ENCODE measurements at regions not wholly inside any gene's neighbourhood (a gene's known extent, or its start where the extent isn't known, plus 50 kb on each side); places are given as distances from the start of the nearest gene placed in this dataset.

DNA sequence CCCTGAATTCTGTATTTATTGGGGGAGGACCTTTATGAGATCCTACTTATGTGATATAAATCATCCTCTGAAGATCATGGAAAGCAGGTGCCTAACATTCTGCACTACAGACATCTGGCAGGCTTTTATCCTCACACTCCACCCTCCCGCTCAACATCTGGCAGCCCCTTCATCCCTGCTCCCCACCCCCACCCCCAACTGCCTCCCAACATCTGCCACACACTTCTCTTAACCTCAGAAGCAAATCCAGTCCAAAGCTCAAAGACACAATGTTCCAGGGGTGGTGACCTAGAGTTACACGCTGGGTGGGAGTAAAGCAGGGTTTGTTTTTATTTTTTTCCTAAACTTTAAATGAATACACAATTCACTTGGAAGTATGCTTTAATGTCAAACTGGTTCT, 184.5 kb upstream of the ATP11B start:
- TF ChIP-seq, protein P1, sequence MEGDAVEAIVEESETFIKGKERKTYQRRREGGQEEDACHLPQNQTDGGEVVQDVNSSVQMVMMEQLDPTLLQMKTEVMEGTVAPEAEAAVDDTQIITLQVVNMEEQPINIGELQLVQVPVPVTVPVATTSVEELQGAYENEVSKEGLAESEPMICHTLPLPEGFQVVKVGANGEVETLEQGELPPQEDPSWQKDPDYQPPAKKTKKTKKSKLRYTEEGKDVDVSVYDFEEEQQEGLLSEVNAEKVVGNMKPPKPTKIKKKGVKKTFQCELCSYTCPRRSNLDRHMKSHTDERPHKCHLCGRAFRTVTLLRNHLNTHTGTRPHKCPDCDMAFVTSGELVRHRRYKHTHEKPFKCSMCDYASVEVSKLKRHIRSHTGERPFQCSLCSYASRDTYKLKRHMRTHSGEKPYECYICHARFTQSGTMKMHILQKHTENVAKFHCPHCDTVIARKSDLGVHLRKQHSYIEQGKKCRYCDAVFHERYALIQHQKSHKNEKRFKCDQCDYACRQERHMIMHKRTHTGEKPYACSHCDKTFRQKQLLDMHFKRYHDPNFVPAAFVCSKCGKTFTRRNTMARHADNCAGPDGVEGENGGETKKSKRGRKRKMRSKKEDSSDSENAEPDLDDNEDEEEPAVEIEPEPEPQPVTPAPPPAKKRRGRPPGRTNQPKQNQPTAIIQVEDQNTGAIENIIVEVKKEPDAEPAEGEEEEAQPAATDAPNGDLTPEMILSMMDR (IDR thresholded peaks at IDR 0.05; ENCODE audit: low read depth, low read length), result no peak
- Histone ChIP-seq H3K4me1 (ENCODE audit: low read depth) (no peaks in the 10 kb centered on the region), H3K27ac (no peak overlapping the region), H3K9me3 (ENCODE audit: low read depth) (no peaks in the 10 kb centered on the region), H3K36me3 (no peaks in the 10 kb centered on the region), H3K27me3 (no peaks in the 10 kb centered on the region), H3K4me3 (no peak overlapping the region)
- DNase-seq (ENCODE audit: low read depth in 1 of 2, low spot score in 1 of 2), result no peak

DNA sequence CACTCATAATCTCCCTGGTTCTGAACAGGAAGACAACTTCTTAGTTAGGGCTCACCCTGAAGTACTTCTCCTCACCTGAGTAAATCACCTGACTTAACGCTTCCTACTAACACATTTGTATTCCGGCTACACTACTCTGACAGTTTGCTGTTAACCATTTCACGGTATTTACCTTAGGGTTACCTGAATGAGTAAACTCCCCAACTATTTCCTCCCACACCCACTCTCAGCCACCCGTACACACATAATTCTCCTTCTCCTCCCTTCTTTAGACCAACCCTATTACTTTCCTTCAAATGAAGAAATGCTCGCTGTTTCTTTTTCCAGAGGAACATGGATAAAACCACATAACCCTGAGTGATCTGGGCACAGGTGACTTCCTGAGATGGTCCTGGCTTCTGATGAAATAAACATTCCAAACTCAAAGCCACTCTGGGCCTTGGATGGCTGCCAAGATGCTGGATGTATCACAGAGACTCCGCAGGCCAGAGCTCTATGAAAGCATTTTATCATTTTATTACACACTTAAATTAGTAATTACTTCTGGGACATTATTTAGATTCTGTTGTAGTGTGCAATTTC, 183.6 kb upstream of the ATP11B start:
- Histone ChIP-seq H3K9me3 (ENCODE audit: low read depth) (no peaks in the 10 kb centered on the region), H3K27ac (no peak overlapping the region), H3K27me3 (no peaks in the 10 kb centered on the region), H3K4me3 (no peak overlapping the region), H3K4me1 (ENCODE audit: low read depth) (no peaks in the 10 kb centered on the region), H3K36me3 (no peaks in the 10 kb centered on the region)
- DNase-seq (ENCODE audit: low read depth in 1 of 2, low spot score in 1 of 2), result peak in 1 of 2 donors; percentile 50
- TF ChIP-seq, protein P1 (IDR thresholded peaks at IDR 0.05; ENCODE audit: low read depth, low read length), result no peak

GRCh38 chr3:182612332-182612731, 181.0 kb upstream of the ATP11B start:
- H3K9me3 ChIP-seq (ENCODE audit: low read depth), result no peaks in the 10 kb centered on the region
- no peaks in the 10 kb centered on the region for H3K36me3 ChIP-seq
- no peak overlapping the region for H3K4me3 ChIP-seq
- DNase-seq (ENCODE audit: low read depth in 1 of 2, low spot score in 1 of 2), result no peak
- TF ChIP-seq, protein P1 (IDR thresholded peaks at IDR 0.05; ENCODE audit: low read depth, low read length), result no peak
- no peaks in the 10 kb centered on the region for H3K27me3 ChIP-seq
- no peak overlapping the region for H3K27ac ChIP-seq
- no peaks in the 10 kb centered on the region for H3K4me1 ChIP-seq (ENCODE audit: low read depth)

DNA sequence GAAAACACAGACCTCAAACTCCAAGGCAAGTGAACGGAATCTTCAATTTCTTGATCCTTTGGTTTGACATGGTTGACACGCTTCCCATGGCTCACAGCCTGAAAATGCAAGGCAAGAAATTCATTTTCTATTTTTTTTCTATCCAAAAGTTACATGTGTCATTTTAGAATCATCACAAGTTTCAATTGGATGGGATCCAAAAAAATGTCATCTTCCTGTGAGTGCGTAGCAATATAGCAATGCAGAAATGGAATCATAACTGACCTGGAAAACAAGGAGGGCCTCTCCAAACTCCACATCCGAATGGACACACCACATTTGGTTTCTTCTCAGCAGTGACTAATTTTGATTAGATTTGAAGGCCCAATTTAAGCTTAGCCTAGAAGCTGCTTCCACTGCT, 175.8 kb upstream of the ATP11B start:
- DNase-seq (ENCODE audit: low read depth in 1 of 2, low spot score in 1 of 2), result no peak
- no peak overlapping the region for H3K4me3 ChIP-seq
- no peaks in the 10 kb centered on the region for H3K9me3 ChIP-seq (ENCODE audit: low read depth)
- H3K36me3 ChIP-seq, result no peaks in the 10 kb centered on the region
- TF ChIP-seq, protein P1 (IDR thresholded peaks at IDR 0.05; ENCODE audit: low read depth, low read length), result no peak
- H3K27me3 ChIP-seq, result no peaks in the 10 kb centered on the region
- no peaks in the 10 kb centered on the region for H3K4me1 ChIP-seq (ENCODE audit: low read depth)
- H3K27ac ChIP-seq, result no peak overlapping the region

DNA sequence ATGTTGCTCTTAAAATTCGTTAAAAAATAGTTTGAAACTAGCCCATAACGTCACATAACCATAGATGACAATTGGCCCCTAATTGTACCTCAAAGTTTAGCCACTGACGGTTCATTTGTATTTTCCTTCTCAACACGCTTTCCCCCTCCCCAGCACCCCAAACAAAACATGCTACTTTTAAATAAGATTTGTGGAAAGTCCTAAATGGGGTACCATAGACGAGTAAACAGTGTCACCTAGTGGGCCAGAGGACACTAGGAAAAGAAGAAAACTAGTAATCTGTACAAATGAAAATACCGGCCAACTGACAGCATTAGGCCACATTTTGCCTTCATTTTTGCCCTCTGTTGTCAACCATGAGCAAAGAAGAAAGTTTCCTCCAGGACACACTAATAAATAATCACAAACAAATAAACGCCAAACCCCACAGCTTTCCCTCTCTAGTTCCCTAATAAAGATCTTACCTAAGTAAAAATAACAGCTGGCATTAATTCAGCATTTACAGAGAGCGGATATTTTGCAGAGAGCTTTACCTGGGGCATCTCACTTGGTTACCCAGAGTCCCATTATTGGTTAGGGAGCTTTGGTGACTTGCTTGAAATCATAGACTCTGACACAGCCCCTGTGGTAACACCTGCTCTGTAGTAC, 175.1 kb upstream of the ATP11B start:
- TF ChIP-seq, protein P1 (IDR thresholded peaks at IDR 0.05; ENCODE audit: low read depth, low read length), result peak; percentile 15
- DNase-seq (ENCODE audit: low read depth in 1 of 2, low spot score in 1 of 2), result peak; percentile 8 to 32
- Histone ChIP-seq H3K27me3 (no peaks in the 10 kb centered on the region), H3K36me3 (no peaks in the 10 kb centered on the region), H3K9me3 (ENCODE audit: low read depth) (no peaks in the 10 kb centered on the region), H3K27ac (no peak overlapping the region), H3K4me1 (ENCODE audit: low read depth) (no peaks in the 10 kb centered on the region), H3K4me3 (no peak overlapping the region)
